IMR-90 (cell line): ENCODE measurements at regions not wholly inside any gene's neighbourhood (a gene's known extent, or its start where the extent isn't known, plus 50 kb on each side); places are given as distances from the start of the nearest gene placed in this dataset.

Experiments used
- ATAC-seq: fragments of 200-7000 bp; cut with Tn5 transposase; 2 replicates; pipeline ENCODE4 v1.9.1; 2020; ENCODE audit warnings: low read depth, mild to moderate bottlenecking, moderate library complexity
- BruUV-seq: library from RNA; stranded (reverse); fragments of 400-500 nt; replicated peaks from 2 replicates; lab custom pipeline; 2021; lab: Mats Ljungman, UMichigan
- CTCF ChIA-PET: fragments of 300-600 bp; formaldehyde crosslinking; extraction: SDS; loops from one replicate; lab custom pipeline; 2021; ENCODE audit warnings: antibody characterized with exemption; lab: Yijun Ruan, JAX
- POLR2A ChIA-PET: fragments of 300-600 bp; sonication (Branson Sonifier 250); formaldehyde crosslinking; loops from one replicate; lab custom pipeline; 2022; ENCODE audit warnings: antibody characterized with exemption; ENCODE audit not compliant: unreplicated experiment; lab: Charles Lee
- DNase-seq: peaks from one replicate; pipeline ENCODE4 v3.0.0; 2013
- H2AFZ ChIP-seq: replicated peaks from 2 replicates; pipeline ENCODE3; 2013; ENCODE audit warnings: low read length, mild to moderate bottlenecking; ENCODE audit not compliant: poor library complexity
- H2AK5ac ChIP-seq: 2 replicates; pipeline ENCODE4 v1.6.1; 2013; ENCODE audit warnings: low read depth, low read length, inconsistent platforms
- H2AK9ac ChIP-seq: replicated peaks from 2 replicates; pipeline ENCODE3; 2013; ENCODE audit warnings: mild to moderate bottlenecking, low read depth, low read length, moderate library complexity; ENCODE audit not compliant: poor library complexity
- H2BK120ac ChIP-seq: 2 replicates; pipeline ENCODE4 v1.6.1; 2013; ENCODE audit warnings: low read depth, low read length, inconsistent platforms
- H2BK15ac ChIP-seq: 3 replicates; pipeline ENCODE4 v1.6.1; 2013; ENCODE audit warnings: low read depth, low read length, inconsistent platforms
- H2BK20ac ChIP-seq: 2 replicates; pipeline ENCODE4 v1.6.1; 2013; ENCODE audit warnings: low read depth, mild to moderate bottlenecking, inconsistent platforms, low read length, moderate library complexity
- H2BK5ac ChIP-seq: 2 replicates; pipeline ENCODE4 v1.6.1; 2013; ENCODE audit warnings: mild to moderate bottlenecking, low read depth, low read length, inconsistent platforms; ENCODE audit not compliant: poor library complexity, severe bottlenecking
- H3K14ac ChIP-seq: replicated peaks from 2 replicates; pipeline ENCODE4 v1.6.1; 2013; ENCODE audit warnings: low read depth, low read length, inconsistent platforms
- H3K18ac ChIP-seq: 2 replicates; pipeline ENCODE4 v1.6.1; 2013; ENCODE audit warnings: low read depth, low read length, control low read depth
- H3K23ac ChIP-seq: 2 replicates; pipeline ENCODE4 v1.6.1; 2013; ENCODE audit warnings: low read depth, low read length, inconsistent platforms
- H3K27ac ChIP-seq: 2 replicates; pipeline ENCODE4 v1.5.1; 2013; ENCODE audit warnings: mild to moderate bottlenecking, control low read depth, low read length; ENCODE audit not compliant: insufficient read depth
- H3K27me3 ChIP-seq: 2 replicates; pipeline ENCODE4 v1.6.1; 2013; ENCODE audit warnings: low read length; ENCODE audit not compliant: control insufficient read depth, insufficient read depth
- H3K36me3 ChIP-seq: 2 replicates; pipeline ENCODE4 v1.6.1; 2013; ENCODE audit warnings: low read length, mixed read lengths; ENCODE audit not compliant: control insufficient read depth, insufficient read depth
- H3K4ac ChIP-seq: 2 replicates; pipeline ENCODE4 v1.6.1; 2013; ENCODE audit warnings: low read depth, low read length, inconsistent platforms
- H3K4me1 ChIP-seq: 2 replicates; pipeline ENCODE4 v1.6.1; 2013; ENCODE audit warnings: low read length, mixed read lengths; ENCODE audit not compliant: control insufficient read depth, insufficient read depth
- H3K4me2 ChIP-seq: 2 replicates; pipeline ENCODE4 v1.6.1; 2013; ENCODE audit warnings: low read depth, mild to moderate bottlenecking, control low read depth, low read length, moderate library complexity
- H3K4me3 ChIP-seq: 2 replicates; pipeline ENCODE4 v1.5.1; 2013; ENCODE audit warnings: low read depth, mild to moderate bottlenecking, control low read depth, low read length, moderate library complexity; ENCODE audit not compliant: insufficient read depth
- H3K56ac ChIP-seq: 2 replicates; pipeline ENCODE4 v1.6.1; 2013; ENCODE audit warnings: low read length, inconsistent platforms; ENCODE audit not compliant: insufficient read depth; ENCODE audit errors: extremely low read depth
- H3K79me1 ChIP-seq, 2 experiments: 2 replicates each; pipeline ENCODE4 v1.6.1; 2013; ENCODE audit warnings: low read length in 2 of 2, inconsistent platforms in 1 of 2, low read depth in 1 of 2
- H3K9ac ChIP-seq: 2 replicates; pipeline ENCODE4 v1.6.1; 2013; ENCODE audit warnings: low read depth, low read length, control low read depth
- H3K9me1 ChIP-seq: 2 replicates; pipeline ENCODE4 v1.6.1; 2013; ENCODE audit warnings: low read length, inconsistent platforms; ENCODE audit not compliant: insufficient read depth
- H3K9me3 ChIP-seq: 2 replicates; pipeline ENCODE4 v1.6.1; 2013; ENCODE audit warnings: low read length; ENCODE audit not compliant: control insufficient read depth, insufficient read depth
- H4K20me1 ChIP-seq: 2 replicates; pipeline ENCODE4 v1.6.1; 2013; ENCODE audit warnings: low read length, inconsistent platforms; ENCODE audit not compliant: insufficient read depth
- H4K5ac ChIP-seq: 2 replicates; pipeline ENCODE4 v1.6.1; 2013; ENCODE audit warnings: mild to moderate bottlenecking, low read depth, low read length, control low read depth
- H4K8ac ChIP-seq, 2 experiments: 2 replicates each; pipeline ENCODE4 v1.6.1; 2013; ENCODE audit warnings: low read depth in 2 of 2, low read length in 2 of 2, control low read depth in 1 of 2, inconsistent platforms in 1 of 2
- H4K91ac ChIP-seq: 2 replicates; pipeline ENCODE4 v1.6.1; 2013; ENCODE audit warnings: low read depth, low read length, inconsistent platforms; ENCODE audit not compliant: insufficient read depth
- CEBPB ChIP-seq: IDR thresholded peaks from 2 replicates; pipeline ENCODE4 v1.6.1; 2012; ENCODE audit warnings: low read depth, low read length, improper control_type of control experiment
- FOS ChIP-seq: fragments of 150-350 bp; IDR thresholded peaks from 2 replicates; pipeline ENCODE4 v1.6.1; 2016; ENCODE audit warnings: low read depth, low read length
- MAFK ChIP-seq: IDR thresholded peaks from 2 replicates; pipeline ENCODE4 v1.6.1; 2012; ENCODE audit warnings: low read depth, low read length, improper control_type of control experiment
- MAZ ChIP-seq: IDR thresholded peaks from 2 replicates; pipeline ENCODE4 v1.6.1; 2012; ENCODE audit warnings: low read depth, mild to moderate bottlenecking, low read length, improper control_type of control experiment, moderate library complexity, borderline replicate concordance
- MXI1 ChIP-seq: IDR thresholded peaks from 2 replicates; pipeline ENCODE4 v1.6.1; 2012; ENCODE audit warnings: low read depth, mild to moderate bottlenecking, low read length, moderate library complexity, borderline replicate concordance
- NFE2L2 ChIP-seq: fragments of 150-350 bp; IDR thresholded peaks from 2 replicates; pipeline ENCODE4 v1.6.1; 2016; ENCODE audit warnings: low read depth, mild to moderate bottlenecking, low read length
- POLR2A ChIP-seq: IDR thresholded peaks from 2 replicates; pipeline ENCODE4 v1.6.1; 2012; ENCODE audit warnings: mild to moderate bottlenecking, low read depth, low read length
- RAD21 ChIP-seq: IDR thresholded peaks from 2 replicates; pipeline ENCODE4 v1.6.1; 2012; ENCODE audit warnings: low read length, improper control_type of control experiment
- RCOR1 ChIP-seq: IDR thresholded peaks from 2 replicates; pipeline ENCODE4 v1.6.1; 2012; ENCODE audit warnings: mild to moderate bottlenecking, low read length, improper control_type of control experiment; ENCODE audit not compliant: insufficient replicate concordance
- RFX5 ChIP-seq: IDR thresholded peaks from 2 replicates; pipeline ENCODE4 v1.8.0; 2012; ENCODE audit warnings: low read depth, mild to moderate bottlenecking, low read length, moderate library complexity
- SMC3 ChIP-seq: fragments of 150-350 bp; IDR thresholded peaks from 2 replicates; pipeline ENCODE4 v1.6.1; 2016; ENCODE audit warnings: low read depth, mild to moderate bottlenecking, antibody characterized with exemption, low read length, moderate library complexity
- WGBS, 2 experiments: methylation state at CpG; one replicate each; pipeline versions ENCODE4 v1.1.5 to v1.1.7; 2013; ENCODE audit warnings: missing lambda C conversion rate in 2 of 2; ENCODE audit not compliant: insufficient read length in 1 of 2; ENCODE audit errors: extremely low coverage in 2 of 2; 5-methylcytosine and 5-hydroxymethylcytosine counted together
- dilution Hi-C: fragments of 300-500 bp; cut with HindIII; formaldehyde crosslinking; loops from one replicate; pipeline ENCODE4 v1.14.3; 2018; ENCODE audit warnings: low sequenced_read_pairs; ENCODE audit not compliant: unreplicated experiment
- in situ Hi-C: fragments of 300-500 bp; cut with MboI; formaldehyde crosslinking; loops from 3 replicates; pipeline ENCODE4 v1.14.3; 2019; ENCODE audit warnings: low sequenced_read_pairs, inconsistent platforms, mixed read lengths
- intact Hi-C: fragments of 100-400 bp; cut with micrococcal nuclease; formaldehyde crosslinking; loops from 2 replicates; pipeline ENCODE4 v1.10.0; 2022
- TF ChIP-seq, protein P1 (sequence below): fragments of 150-350 bp; IDR thresholded peaks from 2 replicates; pipeline ENCODE4 v1.6.1; 2017; ENCODE audit warnings: mild to moderate bottlenecking, antibody characterized with exemption, low read length, low read depth

DNA sequence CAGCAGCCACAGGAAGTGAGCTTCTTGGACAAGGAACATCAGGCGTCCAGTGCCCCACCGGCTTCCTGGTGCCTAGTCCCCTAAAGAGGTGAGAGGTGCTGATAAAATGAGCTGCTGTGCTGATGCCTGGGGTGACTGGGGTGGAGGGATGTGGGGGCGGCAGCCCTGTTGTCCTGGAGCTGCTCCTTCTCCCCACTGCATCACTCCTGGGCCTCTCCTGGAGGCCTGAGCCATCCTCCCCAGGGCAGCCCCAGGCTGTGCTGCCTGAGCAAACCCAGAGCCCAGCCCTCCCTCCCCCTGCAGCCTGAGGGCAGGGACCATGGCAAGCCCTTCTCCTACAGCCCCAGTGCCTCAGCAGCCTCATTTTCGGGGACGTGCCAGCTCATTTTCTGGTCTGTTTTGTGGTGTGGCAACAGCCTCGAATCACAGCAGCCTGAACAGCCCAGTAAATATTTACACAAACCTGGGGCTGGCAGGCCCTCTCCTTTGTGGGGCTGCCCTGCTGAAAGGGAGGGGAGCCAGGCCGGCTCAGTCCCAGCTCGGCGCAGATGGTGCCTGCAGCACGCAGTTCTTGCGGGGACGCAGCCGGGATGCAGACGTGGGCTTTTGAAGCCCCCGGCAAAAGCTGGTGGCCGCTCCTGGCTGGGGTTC, 259.9 kb downstream of the DLL1 start:
- no peak overlapping the region for H3K4me2 ChIP-seq
- H3K14ac ChIP-seq = no peak overlapping the region
- no peak overlapping the region; the same call in 1 of the 2 replicates for H3K27ac ChIP-seq
- TF ChIP-seq MAZ (no peak), MAFK (no peak), RCOR1 (no peak), FOS (no peak), RAD21 (no peak), POLR2A (no peak), MXI1 (no peak), NFE2L2 (no peak), SMC3 (no peak), RFX5 (no peak), CEBPB (no peak)
- TF ChIP-seq, protein P1, sequence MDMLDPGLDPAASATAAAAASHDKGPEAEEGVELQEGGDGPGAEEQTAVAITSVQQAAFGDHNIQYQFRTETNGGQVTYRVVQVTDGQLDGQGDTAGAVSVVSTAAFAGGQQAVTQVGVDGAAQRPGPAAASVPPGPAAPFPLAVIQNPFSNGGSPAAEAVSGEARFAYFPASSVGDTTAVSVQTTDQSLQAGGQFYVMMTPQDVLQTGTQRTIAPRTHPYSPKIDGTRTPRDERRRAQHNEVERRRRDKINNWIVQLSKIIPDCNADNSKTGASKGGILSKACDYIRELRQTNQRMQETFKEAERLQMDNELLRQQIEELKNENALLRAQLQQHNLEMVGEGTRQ = no peak
- no peak overlapping the region for H2AK5ac ChIP-seq
- no peaks in the 10 kb centered on the region for H3K4me1 ChIP-seq
- H3K9ac ChIP-seq = no peak overlapping the region
- no peaks in the 10 kb centered on the region for H3K79me1 ChIP-seq
- no peak overlapping the region for H2AK9ac ChIP-seq
- ATAC-seq (no peak), DNase-seq (no peak)
- intact Hi-C loops (no loop called here), dilution Hi-C loops (no loop called here), in situ Hi-C loops (no loop called here)
- no TSS peak for BruUV-seq
- no peak overlapping the region for H4K8ac ChIP-seq
- no peak overlapping the region for H2BK15ac ChIP-seq
- no peak overlapping the region for H3K4me3 ChIP-seq
- H4K20me1 ChIP-seq = no peaks in the 10 kb centered on the region
- H3K36me3 ChIP-seq = no peaks in the 10 kb centered on the region
- no peak overlapping the region for H3K18ac ChIP-seq
- CTCF ChIA-PET = interaction anchor here (0.6 kb wide), 2 partner anchors 302 to 486 kb away, joined by 3 to 4 read pairs; no protein-coding TSS in a partner anchor
- H3K23ac ChIP-seq = no peak overlapping the region
- POLR2A ChIA-PET = no interaction called here
- no peaks in the 10 kb centered on the region for H3K9me1 ChIP-seq
- H2BK120ac ChIP-seq = no peak overlapping the region
- WGBS, 2 experiments = no CpG with 5 or more reads among the region's 16 CpGs
- H2BK5ac ChIP-seq = no peak overlapping the region
- H2BK20ac ChIP-seq = no peak overlapping the region
- no peak overlapping the region for H3K56ac ChIP-seq
- no peak overlapping the region for H2AFZ ChIP-seq
- no peaks in the 10 kb centered on the region for H3K27me3 ChIP-seq
- no peak overlapping the region for H3K4ac ChIP-seq
- H4K5ac ChIP-seq = no peak overlapping the region
- no peak overlapping the region for H4K91ac ChIP-seq
- peaks cover 45% of the 10 kb centered on the region for H3K9me3 ChIP-seq
